ENCODE measurements at regions not wholly inside any gene's neighbourhood (a gene's known extent, or its start where the extent isn't known, plus 50 kb on each side); places are given as distances from the start of the nearest gene placed in this dataset.

GRCh38 chr2:236824836-236825235 is 255.2 kb downstream of the ACKR3 start:
- TF ChIP-seq CTCF (IDR thresholded peaks at IDR 0.05; ENCODE audit: poor library complexity, severe bottlenecking), result no peak
- TF ChIP-seq EP300 (conservative IDR thresholded peaks at IDR 0.05; ENCODE audit: poor library complexity, severe bottlenecking), result no peak
- TF ChIP-seq TAF1 (IDR thresholded peaks at IDR 0.05; ENCODE audit: low read depth), result no peak
- no peak for TF ChIP-seq REST (IDR thresholded peaks at IDR 0.05; ENCODE audit: borderline replicate concordance)

Measured in neural cell (in vitro differentiated cells).